ENCODE measurements at regions not wholly inside any gene's neighbourhood (a gene's known extent, or its start where the extent isn't known, plus 50 kb on each side); places are given as distances from the start of the nearest gene placed in this dataset.

DNA sequence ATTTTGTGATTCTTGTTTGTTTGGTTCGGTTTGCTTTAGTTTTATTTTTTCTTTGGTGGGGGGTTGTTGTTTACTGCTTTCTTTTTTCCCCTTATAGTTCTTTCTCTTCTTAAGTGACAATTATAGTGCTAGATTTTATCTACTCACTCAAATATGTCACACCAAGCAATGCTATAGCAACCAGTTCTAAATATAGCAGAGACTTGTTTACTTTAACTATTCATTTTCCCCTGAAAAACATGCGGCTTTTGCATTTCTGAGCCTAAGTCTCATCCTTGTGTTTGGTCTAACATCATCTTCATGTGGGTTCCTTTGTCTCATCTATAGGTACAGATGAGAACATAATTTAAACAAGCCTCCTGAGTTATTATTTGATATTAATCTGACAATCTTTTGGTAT is 676.6 kb downstream of the FAT4 start:
- H3K36me3 Mint-ChIP-seq: no peaks in the 10 kb centered on the region
- ATAC-seq: no peak
- H3K4me3 Mint-ChIP-seq: no peak overlapping the region
- H3K27ac Mint-ChIP-seq: no peak overlapping the region
- ChIA-PET POLR2A (no interaction called here), CTCF (no interaction called here)
- H3K27me3 Mint-ChIP-seq (ENCODE audit: low read depth): no peaks in the 10 kb centered on the region
- TF ChIP-seq MXD4 (CRISPR knock-in tag; IDR thresholded peaks at IDR 0.05; ENCODE audit: borderline replicate concordance): no peak
- TF ChIP-seq NFATC4 (CRISPR knock-in tag; IDR thresholded peaks at IDR 0.05): no peak
- no peak for TF ChIP-seq ZNF232 (CRISPR knock-in tag; IDR thresholded peaks at IDR 0.05)
- no peak for TF ChIP-seq SMAD3 (CRISPR knock-in tag; IDR thresholded peaks at IDR 0.05; ENCODE audit: borderline replicate concordance)
- TF ChIP-seq, protein P1, sequence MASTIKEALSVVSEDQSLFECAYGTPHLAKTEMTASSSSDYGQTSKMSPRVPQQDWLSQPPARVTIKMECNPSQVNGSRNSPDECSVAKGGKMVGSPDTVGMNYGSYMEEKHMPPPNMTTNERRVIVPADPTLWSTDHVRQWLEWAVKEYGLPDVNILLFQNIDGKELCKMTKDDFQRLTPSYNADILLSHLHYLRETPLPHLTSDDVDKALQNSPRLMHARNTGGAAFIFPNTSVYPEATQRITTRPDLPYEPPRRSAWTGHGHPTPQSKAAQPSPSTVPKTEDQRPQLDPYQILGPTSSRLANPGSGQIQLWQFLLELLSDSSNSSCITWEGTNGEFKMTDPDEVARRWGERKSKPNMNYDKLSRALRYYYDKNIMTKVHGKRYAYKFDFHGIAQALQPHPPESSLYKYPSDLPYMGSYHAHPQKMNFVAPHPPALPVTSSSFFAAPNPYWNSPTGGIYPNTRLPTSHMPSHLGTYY (CRISPR knock-in tag; IDR thresholded peaks at IDR 0.05): no peak
- TF ChIP-seq, protein P2, sequence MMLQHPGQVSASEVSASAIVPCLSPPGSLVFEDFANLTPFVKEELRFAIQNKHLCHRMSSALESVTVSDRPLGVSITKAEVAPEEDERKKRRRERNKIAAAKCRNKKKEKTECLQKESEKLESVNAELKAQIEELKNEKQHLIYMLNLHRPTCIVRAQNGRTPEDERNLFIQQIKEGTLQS (CRISPR knock-in tag; conservative IDR thresholded peaks at IDR 0.05): no peak
- TF ChIP-seq ZNF396 (CRISPR knock-in tag; IDR thresholded peaks at IDR 0.05; ENCODE audit: borderline replicate concordance): no peak
- TF ChIP-seq, protein P3, sequence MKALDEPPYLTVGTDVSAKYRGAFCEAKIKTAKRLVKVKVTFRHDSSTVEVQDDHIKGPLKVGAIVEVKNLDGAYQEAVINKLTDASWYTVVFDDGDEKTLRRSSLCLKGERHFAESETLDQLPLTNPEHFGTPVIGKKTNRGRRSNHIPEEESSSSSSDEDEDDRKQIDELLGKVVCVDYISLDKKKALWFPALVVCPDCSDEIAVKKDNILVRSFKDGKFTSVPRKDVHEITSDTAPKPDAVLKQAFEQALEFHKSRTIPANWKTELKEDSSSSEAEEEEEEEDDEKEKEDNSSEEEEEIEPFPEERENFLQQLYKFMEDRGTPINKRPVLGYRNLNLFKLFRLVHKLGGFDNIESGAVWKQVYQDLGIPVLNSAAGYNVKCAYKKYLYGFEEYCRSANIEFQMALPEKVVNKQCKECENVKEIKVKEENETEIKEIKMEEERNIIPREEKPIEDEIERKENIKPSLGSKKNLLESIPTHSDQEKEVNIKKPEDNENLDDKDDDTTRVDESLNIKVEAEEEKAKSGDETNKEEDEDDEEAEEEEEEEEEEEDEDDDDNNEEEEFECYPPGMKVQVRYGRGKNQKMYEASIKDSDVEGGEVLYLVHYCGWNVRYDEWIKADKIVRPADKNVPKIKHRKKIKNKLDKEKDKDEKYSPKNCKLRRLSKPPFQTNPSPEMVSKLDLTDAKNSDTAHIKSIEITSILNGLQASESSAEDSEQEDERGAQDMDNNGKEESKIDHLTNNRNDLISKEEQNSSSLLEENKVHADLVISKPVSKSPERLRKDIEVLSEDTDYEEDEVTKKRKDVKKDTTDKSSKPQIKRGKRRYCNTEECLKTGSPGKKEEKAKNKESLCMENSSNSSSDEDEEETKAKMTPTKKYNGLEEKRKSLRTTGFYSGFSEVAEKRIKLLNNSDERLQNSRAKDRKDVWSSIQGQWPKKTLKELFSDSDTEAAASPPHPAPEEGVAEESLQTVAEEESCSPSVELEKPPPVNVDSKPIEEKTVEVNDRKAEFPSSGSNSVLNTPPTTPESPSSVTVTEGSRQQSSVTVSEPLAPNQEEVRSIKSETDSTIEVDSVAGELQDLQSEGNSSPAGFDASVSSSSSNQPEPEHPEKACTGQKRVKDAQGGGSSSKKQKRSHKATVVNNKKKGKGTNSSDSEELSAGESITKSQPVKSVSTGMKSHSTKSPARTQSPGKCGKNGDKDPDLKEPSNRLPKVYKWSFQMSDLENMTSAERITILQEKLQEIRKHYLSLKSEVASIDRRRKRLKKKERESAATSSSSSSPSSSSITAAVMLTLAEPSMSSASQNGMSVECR (CRISPR knock-in tag; IDR thresholded peaks at IDR 0.05; ENCODE audit: borderline replicate concordance): no peak
- DNase-seq (ENCODE audit: low spot score): no peak
- peaks cover 4% of the 10 kb centered on the region; the same call in 1 of the 2 replicates for H3K9me3 Mint-ChIP-seq
- H3K4me1 Mint-ChIP-seq: peaks cover 8% of the 10 kb centered on the region

DNA sequence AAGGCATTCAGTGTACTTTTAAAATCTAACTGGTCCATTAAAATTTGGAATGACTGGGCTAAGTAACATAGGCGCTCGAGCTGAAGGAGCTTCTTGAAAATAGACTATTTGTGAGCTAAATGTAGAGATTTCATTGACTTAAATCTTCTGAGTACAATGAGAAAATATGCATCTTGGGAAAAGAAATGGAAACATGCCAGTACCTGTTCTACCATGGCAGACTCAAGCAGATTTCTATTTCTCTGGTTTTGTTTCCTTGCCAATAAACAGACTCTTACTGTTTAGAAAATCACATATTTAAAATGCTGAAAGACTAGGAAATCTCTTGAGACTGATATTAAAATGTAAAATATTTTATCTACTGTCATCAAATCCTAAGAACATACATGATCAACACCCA is 678.1 kb downstream of the FAT4 start:
- TF ChIP-seq TEAD4 (CRISPR knock-in tag; IDR thresholded peaks at IDR 0.05) (no peak), MXD4 (CRISPR knock-in tag; IDR thresholded peaks at IDR 0.05; ENCODE audit: borderline replicate concordance) (no peak), ELF4 (CRISPR knock-in tag; IDR thresholded peaks at IDR 0.05; ENCODE audit: low read depth) (no peak), NR1H2 (CRISPR knock-in tag; IDR thresholded peaks at IDR 0.05) (no peak), ATF1 (CRISPR knock-in tag; IDR thresholded peaks at IDR 0.05) (no peak)
- TF ChIP-seq, protein P4, sequence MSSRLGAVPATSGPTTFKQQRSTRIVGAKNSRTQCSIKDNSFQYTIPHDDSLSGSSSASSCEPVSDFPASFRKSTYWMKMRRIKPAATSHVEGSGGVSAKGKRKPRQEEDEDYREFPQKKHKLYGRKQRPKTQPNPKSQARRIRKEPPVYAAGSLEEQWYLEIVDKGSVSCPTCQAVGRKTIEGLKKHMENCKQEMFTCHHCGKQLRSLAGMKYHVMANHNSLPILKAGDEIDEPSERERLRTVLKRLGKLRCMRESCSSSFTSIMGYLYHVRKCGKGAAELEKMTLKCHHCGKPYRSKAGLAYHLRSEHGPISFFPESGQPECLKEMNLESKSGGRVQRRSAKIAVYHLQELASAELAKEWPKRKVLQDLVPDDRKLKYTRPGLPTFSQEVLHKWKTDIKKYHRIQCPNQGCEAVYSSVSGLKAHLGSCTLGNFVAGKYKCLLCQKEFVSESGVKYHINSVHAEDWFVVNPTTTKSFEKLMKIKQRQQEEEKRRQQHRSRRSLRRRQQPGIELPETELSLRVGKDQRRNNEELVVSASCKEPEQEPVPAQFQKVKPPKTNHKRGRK (CRISPR knock-in tag; IDR thresholded peaks at IDR 0.05; ENCODE audit: borderline replicate concordance): no peak
- DNase-seq (ENCODE audit: low spot score) (no peak), ATAC-seq (no peak)
- no peaks in the 10 kb centered on the region for H3K27me3 Mint-ChIP-seq (ENCODE audit: low read depth)
- no peak overlapping the region for H3K27ac Mint-ChIP-seq
- CTCF ChIA-PET: no interaction called here
- no peaks in the 10 kb centered on the region for H3K36me3 Mint-ChIP-seq
- H3K9me3 Mint-ChIP-seq: no peaks in the 10 kb centered on the region
- no peak overlapping the region for H3K4me3 Mint-ChIP-seq
- POLR2A ChIA-PET: no interaction called here
- H3K4me1 Mint-ChIP-seq: peaks cover 6% of the 10 kb centered on the region

DNA sequence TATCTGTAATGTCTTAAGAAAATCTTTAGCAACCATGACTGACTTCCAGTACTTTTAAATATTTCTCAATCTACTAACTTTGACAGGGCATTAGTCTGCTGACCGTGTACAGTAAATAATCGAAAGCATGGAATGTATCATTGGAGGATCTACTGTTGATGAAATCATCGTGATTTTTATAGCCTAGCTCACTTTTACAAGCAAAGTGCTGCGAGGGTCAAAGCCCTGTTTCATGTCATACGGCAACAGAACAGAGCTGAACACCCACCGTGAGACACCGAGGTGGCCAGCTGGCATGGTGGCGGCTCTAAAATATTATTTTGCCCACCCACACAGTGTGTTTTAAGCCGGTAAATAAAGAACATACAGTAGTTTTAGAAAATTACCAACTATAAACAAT is 679.3 kb downstream of the FAT4 start:
- peaks cover 6% of the 10 kb centered on the region for H3K4me1 Mint-ChIP-seq
- CTCF ChIA-PET: no interaction called here
- DNase-seq (ENCODE audit: low spot score) (no peak), ATAC-seq (no peak)
- POLR2A ChIA-PET: no interaction called here
- H3K9me3 Mint-ChIP-seq: no peaks in the 10 kb centered on the region
- H3K27ac Mint-ChIP-seq: no peak overlapping the region
- H3K4me3 Mint-ChIP-seq: no peak overlapping the region
- H3K36me3 Mint-ChIP-seq: no peaks in the 10 kb centered on the region
- no peaks in the 10 kb centered on the region for H3K27me3 Mint-ChIP-seq (ENCODE audit: low read depth)
- TF ChIP-seq, protein P5, sequence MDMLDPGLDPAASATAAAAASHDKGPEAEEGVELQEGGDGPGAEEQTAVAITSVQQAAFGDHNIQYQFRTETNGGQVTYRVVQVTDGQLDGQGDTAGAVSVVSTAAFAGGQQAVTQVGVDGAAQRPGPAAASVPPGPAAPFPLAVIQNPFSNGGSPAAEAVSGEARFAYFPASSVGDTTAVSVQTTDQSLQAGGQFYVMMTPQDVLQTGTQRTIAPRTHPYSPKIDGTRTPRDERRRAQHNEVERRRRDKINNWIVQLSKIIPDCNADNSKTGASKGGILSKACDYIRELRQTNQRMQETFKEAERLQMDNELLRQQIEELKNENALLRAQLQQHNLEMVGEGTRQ (CRISPR knock-in tag; IDR thresholded peaks at IDR 0.05): no peak
- TF ChIP-seq, protein P6, sequence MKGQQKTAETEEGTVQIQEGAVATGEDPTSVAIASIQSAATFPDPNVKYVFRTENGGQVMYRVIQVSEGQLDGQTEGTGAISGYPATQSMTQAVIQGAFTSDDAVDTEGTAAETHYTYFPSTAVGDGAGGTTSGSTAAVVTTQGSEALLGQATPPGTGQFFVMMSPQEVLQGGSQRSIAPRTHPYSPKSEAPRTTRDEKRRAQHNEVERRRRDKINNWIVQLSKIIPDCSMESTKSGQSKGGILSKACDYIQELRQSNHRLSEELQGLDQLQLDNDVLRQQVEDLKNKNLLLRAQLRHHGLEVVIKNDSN (CRISPR knock-in tag; IDR thresholded peaks at IDR 0.05): no peak
- TF ChIP-seq ATF1 (CRISPR knock-in tag; IDR thresholded peaks at IDR 0.05) (no peak), SMAD3 (CRISPR knock-in tag; IDR thresholded peaks at IDR 0.05; ENCODE audit: borderline replicate concordance) (no peak), ZNF416 (CRISPR knock-in tag; IDR thresholded peaks at IDR 0.05) (no peak), ETV6 (CRISPR knock-in tag; IDR thresholded peaks at IDR 0.05) (no peak), ZNF219 (CRISPR knock-in tag; IDR thresholded peaks at IDR 0.05; ENCODE audit: borderline replicate concordance) (no peak), TEAD1 (CRISPR knock-in tag; IDR thresholded peaks at IDR 0.05) (no peak)
